ENCODE measurements at regions not wholly inside any gene's neighbourhood (a gene's known extent, or its start where the extent isn't known, plus 50 kb on each side); places are given as distances from the start of the nearest gene placed in this dataset.

DNA sequence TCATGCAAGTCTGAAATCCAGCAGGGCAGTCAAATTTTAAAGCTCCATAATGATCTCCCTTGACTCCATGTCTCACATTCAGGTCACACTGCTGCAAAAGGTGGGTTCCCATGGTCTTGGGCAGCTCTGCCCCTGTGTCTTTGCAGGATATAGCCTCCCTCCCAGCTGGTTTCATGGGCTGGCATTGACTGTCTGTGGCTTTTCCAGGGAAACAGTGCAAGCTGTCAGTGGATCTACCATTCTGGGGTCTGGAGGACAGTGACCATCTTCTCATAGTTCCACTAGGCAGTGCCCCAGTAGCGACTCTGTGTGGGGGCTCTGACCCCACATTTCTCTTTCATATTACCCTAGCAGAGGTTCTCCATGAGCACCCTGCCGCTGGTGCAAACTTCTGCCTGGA lies 220.6 kb upstream of the COPS8 start:
- TF ChIP-seq, protein P1, sequence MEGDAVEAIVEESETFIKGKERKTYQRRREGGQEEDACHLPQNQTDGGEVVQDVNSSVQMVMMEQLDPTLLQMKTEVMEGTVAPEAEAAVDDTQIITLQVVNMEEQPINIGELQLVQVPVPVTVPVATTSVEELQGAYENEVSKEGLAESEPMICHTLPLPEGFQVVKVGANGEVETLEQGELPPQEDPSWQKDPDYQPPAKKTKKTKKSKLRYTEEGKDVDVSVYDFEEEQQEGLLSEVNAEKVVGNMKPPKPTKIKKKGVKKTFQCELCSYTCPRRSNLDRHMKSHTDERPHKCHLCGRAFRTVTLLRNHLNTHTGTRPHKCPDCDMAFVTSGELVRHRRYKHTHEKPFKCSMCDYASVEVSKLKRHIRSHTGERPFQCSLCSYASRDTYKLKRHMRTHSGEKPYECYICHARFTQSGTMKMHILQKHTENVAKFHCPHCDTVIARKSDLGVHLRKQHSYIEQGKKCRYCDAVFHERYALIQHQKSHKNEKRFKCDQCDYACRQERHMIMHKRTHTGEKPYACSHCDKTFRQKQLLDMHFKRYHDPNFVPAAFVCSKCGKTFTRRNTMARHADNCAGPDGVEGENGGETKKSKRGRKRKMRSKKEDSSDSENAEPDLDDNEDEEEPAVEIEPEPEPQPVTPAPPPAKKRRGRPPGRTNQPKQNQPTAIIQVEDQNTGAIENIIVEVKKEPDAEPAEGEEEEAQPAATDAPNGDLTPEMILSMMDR (IDR thresholded peaks at IDR 0.05; ENCODE audit: low read length) = no peak
- TF ChIP-seq EZH2phosphoT487 (IDR thresholded peaks at IDR 0.05; ENCODE audit: low read length) = no peak
- no peak for TF ChIP-seq EZH2 (optimal IDR thresholded peaks at IDR 0.05; ENCODE audit: low read depth, low read length)
